Gastrocnemius medialis (tissue), 4 donors: ENCODE measurements at regions not wholly inside any gene's neighbourhood (a gene's known extent, or its start where the extent isn't known, plus 50 kb on each side); places are given as distances from the start of the nearest gene placed in this dataset.

ENCODE experiments used
- CTCF ChIP-seq, 5 experiments: fragments of 450-650 bp in 3 of 5; fragments of 200-600 bp in 2 of 5; sonication (generic) in 2 of 5; IDR thresholded peaks in 4 of 5; conservative IDR thresholded peaks in 1 of 5; 1 replicate in 4 of 5; 2 replicates in 1 of 5; pipeline ENCODE4 v1.5.1; 2016 to 2019; ENCODE audit warnings: antibody characterized with exemption in 5 of 5, mild to moderate bottlenecking in 3 of 5, moderate library complexity in 3 of 5
- POLR2A ChIP-seq, 2 donors: fragments of 450-650 bp; IDR thresholded peaks; one replicate each; pipeline ENCODE4 v1.6.1; 2017; ENCODE audit warnings: antibody characterized with exemption in 2 of 2, mild to moderate bottlenecking in 2 of 2, moderate library complexity in 2 of 2

- TF ChIP-seq CTCF (IDR thresholded peaks at IDR 0.05 in 4 of 5, conservative IDR thresholded peaks at IDR 0.05 in 1 of 5) (no peak), POLR2A (IDR thresholded peaks at IDR 0.05) (no peak)
Observed at GRCh38 chr6:170114956-170115855, 175.7 kb downstream of the DLL1 start.
